Upper lobe of left lung (tissue), 4 donors: ENCODE measurements at regions not wholly inside any gene's neighbourhood (a gene's known extent, or its start where the extent isn't known, plus 50 kb on each side); places are given as distances from the start of the nearest gene placed in this dataset.

Experiments
- EP300 ChIP-seq, 4 donors: sonication (generic); formaldehyde crosslinking; IDR thresholded peaks; one replicate each; pipeline ENCODE4 v1.5.1; 2017; ENCODE audit warnings: antibody characterized with exemption in 4 of 4, control low read depth in 2 of 4
- POLR2A ChIP-seq, 4 donors: fragments of 450-650 bp; IDR thresholded peaks; one replicate each; pipeline ENCODE4 v1.5.1; 2016 to 2017; ENCODE audit warnings: antibody characterized with exemption in 4 of 4, mild to moderate bottlenecking in 2 of 4
- TF ChIP-seq, protein P1 (sequence below), 6 experiments: fragments of 450-650 bp in 4 of 6; fragments of 200-600 bp in 2 of 6; sonication (generic) in 2 of 6; IDR thresholded peaks; one replicate each; pipeline ENCODE4 v1.5.1; 2016 to 2019; ENCODE audit warnings: antibody characterized with exemption in 6 of 6

GRCh38 chr3:64852738-64853137 lies 164.9 kb upstream of the ADAMTS9 start:
- TF ChIP-seq POLR2A (IDR thresholded peaks at IDR 0.05) (no peak), EP300 (IDR thresholded peaks at IDR 0.05) (no peak)
- TF ChIP-seq, protein P1, sequence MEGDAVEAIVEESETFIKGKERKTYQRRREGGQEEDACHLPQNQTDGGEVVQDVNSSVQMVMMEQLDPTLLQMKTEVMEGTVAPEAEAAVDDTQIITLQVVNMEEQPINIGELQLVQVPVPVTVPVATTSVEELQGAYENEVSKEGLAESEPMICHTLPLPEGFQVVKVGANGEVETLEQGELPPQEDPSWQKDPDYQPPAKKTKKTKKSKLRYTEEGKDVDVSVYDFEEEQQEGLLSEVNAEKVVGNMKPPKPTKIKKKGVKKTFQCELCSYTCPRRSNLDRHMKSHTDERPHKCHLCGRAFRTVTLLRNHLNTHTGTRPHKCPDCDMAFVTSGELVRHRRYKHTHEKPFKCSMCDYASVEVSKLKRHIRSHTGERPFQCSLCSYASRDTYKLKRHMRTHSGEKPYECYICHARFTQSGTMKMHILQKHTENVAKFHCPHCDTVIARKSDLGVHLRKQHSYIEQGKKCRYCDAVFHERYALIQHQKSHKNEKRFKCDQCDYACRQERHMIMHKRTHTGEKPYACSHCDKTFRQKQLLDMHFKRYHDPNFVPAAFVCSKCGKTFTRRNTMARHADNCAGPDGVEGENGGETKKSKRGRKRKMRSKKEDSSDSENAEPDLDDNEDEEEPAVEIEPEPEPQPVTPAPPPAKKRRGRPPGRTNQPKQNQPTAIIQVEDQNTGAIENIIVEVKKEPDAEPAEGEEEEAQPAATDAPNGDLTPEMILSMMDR (IDR thresholded peaks at IDR 0.05) = no peak
